BE2C (cell line): ENCODE measurements at regions not wholly inside any gene's neighbourhood (a gene's known extent, or its start where the extent isn't known, plus 50 kb on each side); places are given as distances from the start of the nearest gene placed in this dataset.

Source experiments
- DNase-seq: peaks from one replicate; pipeline ENCODE4 v3.0.0-alpha.2; 2020
- H3K27me3 ChIP-seq: fragments of 250-450 bp; sonication (Bioruptor Pico); 2 replicates; pipeline ENCODE4 v1.5.1; 2020; ENCODE audit warnings: mild to moderate bottlenecking
- H3K36me3 ChIP-seq: fragments of 250-450 bp; sonication (Bioruptor Pico); 2 replicates; pipeline ENCODE4 v1.5.1; 2020; ENCODE audit warnings: mild to moderate bottlenecking
- H3K4me1 ChIP-seq: fragments of 250-450 bp; sonication (Bioruptor Pico); 2 replicates; pipeline ENCODE4 v1.5.1; 2020
- H3K4me3 ChIP-seq: 2 replicates; pipeline ENCODE4 v1.5.1; 2011; ENCODE audit warnings: low read depth, low read length
- H3K9me3 ChIP-seq: fragments of 250-450 bp; sonication (Bioruptor Pico); 2 replicates; pipeline ENCODE4 v1.5.1; 2020
- CTCF ChIP-seq: IDR thresholded peaks from 2 replicates; pipeline ENCODE4 v1.5.1; 2012; ENCODE audit warnings: mild to moderate bottlenecking, low read depth, low read length

- no peak for TF ChIP-seq CTCF
- no peaks in the 10 kb centered on the region for H3K4me1 ChIP-seq
- DNase-seq: no peak
- H3K36me3 ChIP-seq: no peaks in the 10 kb centered on the region
- H3K4me3 ChIP-seq: no peak overlapping the region
- no peaks in the 10 kb centered on the region for H3K27me3 ChIP-seq
- no peaks in the 10 kb centered on the region for H3K9me3 ChIP-seq
Measured at GRCh38 chr9:74025402-74025925, 471.7 kb upstream of the RORB start.

GRCh38 chr9:74032421-74032820 is 464.7 kb upstream of the RORB start:
- Histone ChIP-seq H3K4me3 (no peak overlapping the region), H3K36me3 (no peaks in the 10 kb centered on the region), H3K27me3 (no peaks in the 10 kb centered on the region), H3K9me3 (no peaks in the 10 kb centered on the region), H3K4me1 (no peaks in the 10 kb centered on the region)
- no peak for TF ChIP-seq CTCF
- no peak for DNase-seq

GRCh38 chr9:74035786-74036185 is 461.3 kb upstream of the RORB start:
- no peak overlapping the region for H3K4me3 ChIP-seq
- H3K9me3 ChIP-seq: no peaks in the 10 kb centered on the region
- TF ChIP-seq CTCF: no peak
- H3K27me3 ChIP-seq: no peaks in the 10 kb centered on the region
- no peaks in the 10 kb centered on the region for H3K4me1 ChIP-seq
- no peaks in the 10 kb centered on the region for H3K36me3 ChIP-seq
- no peak for DNase-seq

GRCh38 chr9:74036549-74037231 is 460.4 kb upstream of the RORB start:
- no peak for DNase-seq
- Histone ChIP-seq H3K9me3 (no peaks in the 10 kb centered on the region), H3K4me3 (no peak overlapping the region), H3K4me1 (no peaks in the 10 kb centered on the region), H3K36me3 (no peaks in the 10 kb centered on the region), H3K27me3 (no peaks in the 10 kb centered on the region)
- TF ChIP-seq CTCF: no peak

- Histone ChIP-seq H3K9me3 (no peaks in the 10 kb centered on the region), H3K4me1 (no peaks in the 10 kb centered on the region), H3K36me3 (no peaks in the 10 kb centered on the region), H3K4me3 (no peak overlapping the region), H3K27me3 (no peaks in the 10 kb centered on the region)
- no peak for TF ChIP-seq CTCF
- no peak for DNase-seq
Measured at GRCh38 chr9:74037274-74037673, 459.9 kb upstream of the RORB start.

- no peak for DNase-seq
- Histone ChIP-seq H3K27me3 (no peaks in the 10 kb centered on the region), H3K4me3 (no peak overlapping the region), H3K4me1 (no peaks in the 10 kb centered on the region), H3K36me3 (no peaks in the 10 kb centered on the region), H3K9me3 (no peaks in the 10 kb centered on the region)
- no peak for TF ChIP-seq CTCF
Measured at GRCh38 chr9:74041588-74041987, 455.5 kb upstream of the RORB start.
